ENCODE measurements at regions not wholly inside any gene's neighbourhood (a gene's known extent, or its start where the extent isn't known, plus 50 kb on each side); places are given as distances from the start of the nearest gene placed in this dataset.

GRCh38 chr9:109629615-109630014, 131.5 kb upstream of the PTPN3 start:
- TF ChIP-seq, protein P1, sequence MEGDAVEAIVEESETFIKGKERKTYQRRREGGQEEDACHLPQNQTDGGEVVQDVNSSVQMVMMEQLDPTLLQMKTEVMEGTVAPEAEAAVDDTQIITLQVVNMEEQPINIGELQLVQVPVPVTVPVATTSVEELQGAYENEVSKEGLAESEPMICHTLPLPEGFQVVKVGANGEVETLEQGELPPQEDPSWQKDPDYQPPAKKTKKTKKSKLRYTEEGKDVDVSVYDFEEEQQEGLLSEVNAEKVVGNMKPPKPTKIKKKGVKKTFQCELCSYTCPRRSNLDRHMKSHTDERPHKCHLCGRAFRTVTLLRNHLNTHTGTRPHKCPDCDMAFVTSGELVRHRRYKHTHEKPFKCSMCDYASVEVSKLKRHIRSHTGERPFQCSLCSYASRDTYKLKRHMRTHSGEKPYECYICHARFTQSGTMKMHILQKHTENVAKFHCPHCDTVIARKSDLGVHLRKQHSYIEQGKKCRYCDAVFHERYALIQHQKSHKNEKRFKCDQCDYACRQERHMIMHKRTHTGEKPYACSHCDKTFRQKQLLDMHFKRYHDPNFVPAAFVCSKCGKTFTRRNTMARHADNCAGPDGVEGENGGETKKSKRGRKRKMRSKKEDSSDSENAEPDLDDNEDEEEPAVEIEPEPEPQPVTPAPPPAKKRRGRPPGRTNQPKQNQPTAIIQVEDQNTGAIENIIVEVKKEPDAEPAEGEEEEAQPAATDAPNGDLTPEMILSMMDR (IDR thresholded peaks at IDR 0.05; ENCODE audit: borderline replicate concordance, extremely low read depth, low read length, poor library complexity, severe bottlenecking), result peak; percentile 9
- no peak for TF ChIP-seq EZH2 (IDR thresholded peaks at IDR 0.05; ENCODE audit: borderline replicate concordance, low read depth, low read length, severe bottlenecking)
